Neural cell (in vitro differentiated cells): ENCODE measurements at regions not wholly inside any gene's neighbourhood (a gene's known extent, or its start where the extent isn't known, plus 50 kb on each side); places are given as distances from the start of the nearest gene placed in this dataset.

Experiments used
- H2AFZ ChIP-seq: fragments of 200-600, 300-800 bp; sonication (generic), shearing (Covaris generic); 2 replicates; pipeline ENCODE4 v1.6.0; 2014; ENCODE audit warnings: low read depth, mild to moderate bottlenecking, antibody characterized with exemption, low read length, moderate library complexity
- H3F3A ChIP-seq: fragments of 200-600 bp; shearing (Covaris generic); 2 replicates; pipeline ENCODE4 v1.6.1; 2016; ENCODE audit warnings: mild to moderate bottlenecking, moderate library complexity, mixed read lengths, antibody characterized with exemption, low read length; ENCODE audit not compliant: insufficient read depth, poor library complexity, severe bottlenecking
- H3K27ac ChIP-seq: fragments of 200-600, 300-800 bp; sonication (generic), shearing (Covaris generic); 2 replicates; pipeline ENCODE4 v1.5.1; 2014; ENCODE audit warnings: mild to moderate bottlenecking, low read length, moderate library complexity
- H3K27me3 ChIP-seq: fragments of 300-800, 200-600 bp; sonication (generic), shearing (Covaris generic); 2 replicates; pipeline ENCODE4 v1.6.0; 2014; ENCODE audit warnings: mild to moderate bottlenecking, low read depth, low read length, moderate library complexity; ENCODE audit not compliant: insufficient read depth
- H3K36me3 ChIP-seq: fragments of 300-800, 200-600 bp; sonication (generic), shearing (Covaris generic); 2 replicates; pipeline ENCODE4 v1.5.1; 2014; ENCODE audit warnings: mild to moderate bottlenecking, antibody characterized with exemption, low read length, moderate library complexity; ENCODE audit not compliant: insufficient read depth
- H3K4me2 ChIP-seq: fragments of 300-800, 200-600 bp; sonication (generic), shearing (Covaris generic); 2 replicates; pipeline ENCODE4 v1.6.0; 2014; ENCODE audit warnings: mild to moderate bottlenecking, low read length
- H3K4me3 ChIP-seq: fragments of 300-800, 200-600 bp; sonication (generic), shearing (Covaris generic); 2 replicates; pipeline ENCODE4 v1.5.1; 2014; ENCODE audit warnings: mild to moderate bottlenecking, low read length, moderate library complexity
- H3K79me2 ChIP-seq: fragments of 200-600 bp; shearing (Covaris generic); replicated peaks from 2 replicates; pipeline ENCODE4 v1.6.0; 2014; ENCODE audit warnings: mild to moderate bottlenecking, low read length, moderate library complexity; ENCODE audit not compliant: insufficient read depth
- H3K9ac ChIP-seq: fragments of 300-800, 200-600 bp; sonication (generic), shearing (Covaris generic); 2 replicates; pipeline ENCODE4 v1.6.1; 2016; ENCODE audit warnings: mild to moderate bottlenecking, low read length, mixed read lengths
- H3K9me2 ChIP-seq: fragments of 200-600 bp; shearing (Covaris generic); 2 replicates; pipeline ENCODE4 v1.6.1; 2016; ENCODE audit warnings: mild to moderate bottlenecking, low read length, mixed read lengths; ENCODE audit not compliant: insufficient read depth
- H3K9me3 ChIP-seq: fragments of 200-600, 300-800 bp; sonication (generic), shearing (Covaris generic); 2 replicates; pipeline ENCODE4 v1.6.1; 2016; ENCODE audit warnings: mild to moderate bottlenecking, mixed run types, low read length, moderate library complexity, mixed read lengths
- H4K20me1 ChIP-seq: fragments of 200-600 bp; shearing (Covaris generic); 2 replicates; pipeline ENCODE4 v1.6.1; 2016; ENCODE audit warnings: mild to moderate bottlenecking, mixed run types; ENCODE audit not compliant: insufficient read depth
- EP300 ChIP-seq: fragments of 450-650 bp; conservative IDR thresholded peaks from 2 replicates; pipeline ENCODE4 v1.6.1; 2014; ENCODE audit warnings: antibody characterized with exemption, mild to moderate bottlenecking, moderate library complexity; ENCODE audit not compliant: poor library complexity, severe bottlenecking
- EZH2 ChIP-seq: fragments of 200-600, 300-800 bp; shearing (Covaris generic), sonication (generic); IDR thresholded peaks from 2 replicates; pipeline ENCODE4 v1.6.1; 2014; ENCODE audit warnings: antibody characterized with exemption, low read length, borderline replicate concordance, mild to moderate bottlenecking; ENCODE audit not compliant: insufficient read depth, poor library complexity, severe bottlenecking
- MXI1 ChIP-seq: fragments of 450-650 bp; conservative IDR thresholded peaks from 2 replicates; pipeline ENCODE4 v1.6.1; 2014; ENCODE audit warnings: antibody characterized with exemption, mild to moderate bottlenecking; ENCODE audit not compliant: poor library complexity, severe bottlenecking
- POLR2AphosphoS5 ChIP-seq: IDR thresholded peaks from 2 replicates; pipeline ENCODE4 v1.6.1; 2012
- RAD21 ChIP-seq: fragments of 450-650 bp; conservative IDR thresholded peaks from 2 replicates; pipeline ENCODE4 v1.6.1; 2014; ENCODE audit warnings: antibody characterized with exemption, mild to moderate bottlenecking, moderate library complexity
- REST ChIP-seq: IDR thresholded peaks from 2 replicates; pipeline ENCODE4 v1.6.1; 2012; ENCODE audit warnings: borderline replicate concordance
- SMC3 ChIP-seq: fragments of 450-650 bp; conservative IDR thresholded peaks from 2 replicates; pipeline ENCODE4 v1.6.1; 2014; ENCODE audit warnings: antibody characterized with exemption, mild to moderate bottlenecking, moderate library complexity; ENCODE audit not compliant: poor library complexity
- TAF1 ChIP-seq: IDR thresholded peaks from 2 replicates; pipeline ENCODE4 v1.6.1; 2012; ENCODE audit warnings: low read depth
- TF ChIP-seq, protein P1 (sequence below): fragments of 450-650 bp; IDR thresholded peaks from 2 replicates; pipeline ENCODE4 v1.5.1; 2014; ENCODE audit warnings: antibody characterized with exemption, mild to moderate bottlenecking, moderate library complexity; ENCODE audit not compliant: poor library complexity, severe bottlenecking

GRCh38 chr11:90453525-90453924 is 230.7 kb upstream of the CHORDC1 start:
- no peaks in the 10 kb centered on the region for H3F3A ChIP-seq
- H3K4me3 ChIP-seq: no peak overlapping the region
- H3K27me3 ChIP-seq: no peaks in the 10 kb centered on the region
- TF ChIP-seq, protein P1, sequence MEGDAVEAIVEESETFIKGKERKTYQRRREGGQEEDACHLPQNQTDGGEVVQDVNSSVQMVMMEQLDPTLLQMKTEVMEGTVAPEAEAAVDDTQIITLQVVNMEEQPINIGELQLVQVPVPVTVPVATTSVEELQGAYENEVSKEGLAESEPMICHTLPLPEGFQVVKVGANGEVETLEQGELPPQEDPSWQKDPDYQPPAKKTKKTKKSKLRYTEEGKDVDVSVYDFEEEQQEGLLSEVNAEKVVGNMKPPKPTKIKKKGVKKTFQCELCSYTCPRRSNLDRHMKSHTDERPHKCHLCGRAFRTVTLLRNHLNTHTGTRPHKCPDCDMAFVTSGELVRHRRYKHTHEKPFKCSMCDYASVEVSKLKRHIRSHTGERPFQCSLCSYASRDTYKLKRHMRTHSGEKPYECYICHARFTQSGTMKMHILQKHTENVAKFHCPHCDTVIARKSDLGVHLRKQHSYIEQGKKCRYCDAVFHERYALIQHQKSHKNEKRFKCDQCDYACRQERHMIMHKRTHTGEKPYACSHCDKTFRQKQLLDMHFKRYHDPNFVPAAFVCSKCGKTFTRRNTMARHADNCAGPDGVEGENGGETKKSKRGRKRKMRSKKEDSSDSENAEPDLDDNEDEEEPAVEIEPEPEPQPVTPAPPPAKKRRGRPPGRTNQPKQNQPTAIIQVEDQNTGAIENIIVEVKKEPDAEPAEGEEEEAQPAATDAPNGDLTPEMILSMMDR: no peak
- TF ChIP-seq SMC3 (no peak), EZH2 (no peak), EP300 (no peak), MXI1 (no peak)
- no peaks in the 10 kb centered on the region for H3K79me2 ChIP-seq
- H3K9ac ChIP-seq: no peak overlapping the region
- no peaks in the 10 kb centered on the region for H3K36me3 ChIP-seq
- no peaks in the 10 kb centered on the region for H3K9me2 ChIP-seq
- H3K4me2 ChIP-seq: no peak overlapping the region
- H2AFZ ChIP-seq: no peak overlapping the region
- H3K9me3 ChIP-seq: no peaks in the 10 kb centered on the region
- no peak overlapping the region for H3K27ac ChIP-seq
- H4K20me1 ChIP-seq: no peaks in the 10 kb centered on the region

GRCh38 chr11:90449606-90450005 is 226.8 kb upstream of the CHORDC1 start:
- H3K4me3 ChIP-seq: no peak overlapping the region
- H3K4me2 ChIP-seq: no peak overlapping the region
- no peaks in the 10 kb centered on the region for H3F3A ChIP-seq
- no peaks in the 10 kb centered on the region for H3K9me3 ChIP-seq
- no peaks in the 10 kb centered on the region for H4K20me1 ChIP-seq
- no peaks in the 10 kb centered on the region for H3K36me3 ChIP-seq
- no peaks in the 10 kb centered on the region for H3K27me3 ChIP-seq
- H2AFZ ChIP-seq: no peak overlapping the region
- no peak overlapping the region for H3K27ac ChIP-seq
- no peaks in the 10 kb centered on the region for H3K79me2 ChIP-seq
- H3K9ac ChIP-seq: no peak overlapping the region
- no peaks in the 10 kb centered on the region for H3K9me2 ChIP-seq
- TF ChIP-seq TAF1: no peak
- TF ChIP-seq REST: no peak
- TF ChIP-seq EP300: no peak
- TF ChIP-seq RAD21: no peak
- no peak for TF ChIP-seq POLR2AphosphoS5
- TF ChIP-seq, protein P1: no peak
- TF ChIP-seq SMC3: no peak
- TF ChIP-seq MXI1: no peak
- no peak for TF ChIP-seq EZH2
